ENCODE measurements at regions not wholly inside any gene's neighbourhood (a gene's known extent, or its start where the extent isn't known, plus 50 kb on each side); places are given as distances from the start of the nearest gene placed in this dataset.

GRCh38 chr7:81407094-81407493 is 362.8 kb downstream of the HGF start (continued):
- TF ChIP-seq POGK (CRISPR knock-in tag; conservative IDR thresholded peaks at IDR 0.05) (no peak), ZNF34 (CRISPR knock-in tag; IDR thresholded peaks at IDR 0.05; ENCODE audit: borderline replicate concordance) (no peak), ZFP36 (IDR thresholded peaks at IDR 0.05; ENCODE audit: borderline replicate concordance, low read depth, low read length, partially characterized antibody) (no peak), NKX3-1 (CRISPR knock-in tag; IDR thresholded peaks at IDR 0.05) (no peak), FOXM1 (CRISPR knock-in tag; IDR thresholded peaks at IDR 0.05) (no peak), LBX2 (CRISPR knock-in tag; IDR thresholded peaks at IDR 0.05; ENCODE audit: borderline replicate concordance) (no peak), RFXANK (CRISPR knock-in tag; IDR thresholded peaks at IDR 0.05) (no peak), MTA1 (CRISPR knock-in tag; IDR thresholded peaks at IDR 0.05; ENCODE audit: borderline replicate concordance) (no peak)

- BruUV-seq (replicated peaks), result no TSS peak
- Histone ChIP-seq H3K4me1 (ENCODE audit: insufficient read depth, low read length) (no peaks in the 10 kb centered on the region), H3K79me2 (ENCODE audit: insufficient read depth, low read length) (no peaks in the 10 kb centered on the region), H3K4me3 (replicated peaks in 1 of 3; ENCODE audit: insufficient read depth in 1 of 3, low read depth in 2 of 3, low read length in 3 of 3) (no peak overlapping the region), H4K20me1 (ENCODE audit: insufficient read depth, low read length) (no peaks in the 10 kb centered on the region), H3K9me3 (ENCODE audit: low read length) (no peaks in the 10 kb centered on the region), H3K27ac (ENCODE audit: extremely low read length, insufficient read depth, low read length) (no peak overlapping the region), H3K27me3 (ENCODE audit: control insufficient read depth in 1 of 2, insufficient read depth in 2 of 2, low read length in 2 of 2) (no peaks in the 10 kb centered on the region), H2AFZ (ENCODE audit: low read length) (no peak overlapping the region), H3K9ac (ENCODE audit: insufficient read depth, low read depth, low read length) (no peak overlapping the region), H3K36me3 (replicated peaks in 1 of 2; ENCODE audit: control insufficient read depth in 1 of 2, insufficient read depth in 2 of 2, low read length in 2 of 2) (no peaks in the 10 kb centered on the region), H3K4me2 (ENCODE audit: low read depth, low read length) (no peak overlapping the region)
- ATAC-seq, result no peak
- 0% methylated on average over 2 of the region's 2 CpGs for WGBS (ENCODE audit: low lambda C conversion rate)
- DNase-seq (ENCODE audit: low spot score), result no peak
- POLR2A ChIA-PET, result no interaction called here
- CTCF ChIA-PET (ENCODE audit: low intra/inter-chr PET ratio, low total read pairs), result no interaction called here
- in situ Hi-C loops (cut with HindIII; ENCODE audit: extremely low pct_ligation_motif_present, low pct_unique_long_range_greater_than_20kb) (no loop called here), intact Hi-C loops (cut with micrococcal nuclease; ENCODE audit: unreplicated experiment) (no loop called here)
- FAIRE-seq, result no peak
- TF ChIP-seq ZNF33A (CRISPR knock-in tag; IDR thresholded peaks at IDR 0.05; ENCODE audit: borderline replicate concordance) (no peak), TCF7L2 (IDR thresholded peaks at IDR 0.05; ENCODE audit: low read depth, low read length) (no peak), HDAC1 (CRISPR knock-in tag; IDR thresholded peaks at IDR 0.05) (no peak), POGK (CRISPR knock-in tag; conservative IDR thresholded peaks at IDR 0.05) (no peak), HES4 (CRISPR knock-in tag; IDR thresholded peaks at IDR 0.05; ENCODE audit: borderline replicate concordance) (no peak)
Observed at GRCh38 chr7:81404669-81405068, 365.2 kb downstream of the HGF start.

Measured in HepG2 (cell line).